Neural cell (in vitro differentiated cells): ENCODE measurements at regions not wholly inside any gene's neighbourhood (a gene's known extent, or its start where the extent isn't known, plus 50 kb on each side); places are given as distances from the start of the nearest gene placed in this dataset.

Experiments
- H2AFZ ChIP-seq: fragments of 200-600, 300-800 bp; sonication (generic), shearing (Covaris generic); 2 replicates; pipeline ENCODE4 v1.6.0; 2014; ENCODE audit warnings: low read depth, mild to moderate bottlenecking, antibody characterized with exemption, low read length, moderate library complexity
- H3F3A ChIP-seq: fragments of 200-600 bp; shearing (Covaris generic); 2 replicates; pipeline ENCODE4 v1.6.1; 2016; ENCODE audit warnings: mild to moderate bottlenecking, moderate library complexity, mixed read lengths, antibody characterized with exemption, low read length; ENCODE audit not compliant: insufficient read depth, poor library complexity, severe bottlenecking
- H3K27ac ChIP-seq: fragments of 200-600, 300-800 bp; sonication (generic), shearing (Covaris generic); 2 replicates; pipeline ENCODE4 v1.5.1; 2014; ENCODE audit warnings: mild to moderate bottlenecking, low read length, moderate library complexity
- H3K27me3 ChIP-seq: fragments of 300-800, 200-600 bp; sonication (generic), shearing (Covaris generic); 2 replicates; pipeline ENCODE4 v1.6.0; 2014; ENCODE audit warnings: mild to moderate bottlenecking, low read depth, low read length, moderate library complexity; ENCODE audit not compliant: insufficient read depth
- H3K36me3 ChIP-seq: fragments of 300-800, 200-600 bp; sonication (generic), shearing (Covaris generic); 2 replicates; pipeline ENCODE4 v1.5.1; 2014; ENCODE audit warnings: mild to moderate bottlenecking, antibody characterized with exemption, low read length, moderate library complexity; ENCODE audit not compliant: insufficient read depth
- H3K4me2 ChIP-seq: fragments of 300-800, 200-600 bp; sonication (generic), shearing (Covaris generic); 2 replicates; pipeline ENCODE4 v1.6.0; 2014; ENCODE audit warnings: mild to moderate bottlenecking, low read length
- H3K4me3 ChIP-seq: fragments of 300-800, 200-600 bp; sonication (generic), shearing (Covaris generic); 2 replicates; pipeline ENCODE4 v1.5.1; 2014; ENCODE audit warnings: mild to moderate bottlenecking, low read length, moderate library complexity
- H3K79me2 ChIP-seq: fragments of 200-600 bp; shearing (Covaris generic); replicated peaks from 2 replicates; pipeline ENCODE4 v1.6.0; 2014; ENCODE audit warnings: mild to moderate bottlenecking, low read length, moderate library complexity; ENCODE audit not compliant: insufficient read depth
- H3K9ac ChIP-seq: fragments of 300-800, 200-600 bp; sonication (generic), shearing (Covaris generic); 2 replicates; pipeline ENCODE4 v1.6.1; 2016; ENCODE audit warnings: mild to moderate bottlenecking, low read length, mixed read lengths
- H3K9me2 ChIP-seq: fragments of 200-600 bp; shearing (Covaris generic); 2 replicates; pipeline ENCODE4 v1.6.1; 2016; ENCODE audit warnings: mild to moderate bottlenecking, low read length, mixed read lengths; ENCODE audit not compliant: insufficient read depth
- H3K9me3 ChIP-seq: fragments of 200-600, 300-800 bp; sonication (generic), shearing (Covaris generic); 2 replicates; pipeline ENCODE4 v1.6.1; 2016; ENCODE audit warnings: mild to moderate bottlenecking, mixed run types, low read length, moderate library complexity, mixed read lengths
- H4K20me1 ChIP-seq: fragments of 200-600 bp; shearing (Covaris generic); 2 replicates; pipeline ENCODE4 v1.6.1; 2016; ENCODE audit warnings: mild to moderate bottlenecking, mixed run types; ENCODE audit not compliant: insufficient read depth
- CTCF ChIP-seq: fragments of 450-650 bp; IDR thresholded peaks from 2 replicates; pipeline ENCODE4 v1.5.1; 2014; ENCODE audit warnings: antibody characterized with exemption, mild to moderate bottlenecking, moderate library complexity; ENCODE audit not compliant: poor library complexity, severe bottlenecking
- EP300 ChIP-seq: fragments of 450-650 bp; conservative IDR thresholded peaks from 2 replicates; pipeline ENCODE4 v1.6.1; 2014; ENCODE audit warnings: antibody characterized with exemption, mild to moderate bottlenecking, moderate library complexity; ENCODE audit not compliant: poor library complexity, severe bottlenecking
- EZH2 ChIP-seq: fragments of 200-600, 300-800 bp; shearing (Covaris generic), sonication (generic); IDR thresholded peaks from 2 replicates; pipeline ENCODE4 v1.6.1; 2014; ENCODE audit warnings: antibody characterized with exemption, low read length, borderline replicate concordance, mild to moderate bottlenecking; ENCODE audit not compliant: insufficient read depth, poor library complexity, severe bottlenecking
- MXI1 ChIP-seq: fragments of 450-650 bp; conservative IDR thresholded peaks from 2 replicates; pipeline ENCODE4 v1.6.1; 2014; ENCODE audit warnings: antibody characterized with exemption, mild to moderate bottlenecking; ENCODE audit not compliant: poor library complexity, severe bottlenecking
- POLR2AphosphoS5 ChIP-seq: IDR thresholded peaks from 2 replicates; pipeline ENCODE4 v1.6.1; 2012
- RAD21 ChIP-seq: fragments of 450-650 bp; conservative IDR thresholded peaks from 2 replicates; pipeline ENCODE4 v1.6.1; 2014; ENCODE audit warnings: antibody characterized with exemption, mild to moderate bottlenecking, moderate library complexity
- SMC3 ChIP-seq: fragments of 450-650 bp; conservative IDR thresholded peaks from 2 replicates; pipeline ENCODE4 v1.6.1; 2014; ENCODE audit warnings: antibody characterized with exemption, mild to moderate bottlenecking, moderate library complexity; ENCODE audit not compliant: poor library complexity
- TAF1 ChIP-seq: IDR thresholded peaks from 2 replicates; pipeline ENCODE4 v1.6.1; 2012; ENCODE audit warnings: low read depth
- TF ChIP-seq, protein P1 (sequence below): IDR thresholded peaks from 2 replicates; pipeline ENCODE4 v1.6.1; 2012; ENCODE audit warnings: borderline replicate concordance

DNA sequence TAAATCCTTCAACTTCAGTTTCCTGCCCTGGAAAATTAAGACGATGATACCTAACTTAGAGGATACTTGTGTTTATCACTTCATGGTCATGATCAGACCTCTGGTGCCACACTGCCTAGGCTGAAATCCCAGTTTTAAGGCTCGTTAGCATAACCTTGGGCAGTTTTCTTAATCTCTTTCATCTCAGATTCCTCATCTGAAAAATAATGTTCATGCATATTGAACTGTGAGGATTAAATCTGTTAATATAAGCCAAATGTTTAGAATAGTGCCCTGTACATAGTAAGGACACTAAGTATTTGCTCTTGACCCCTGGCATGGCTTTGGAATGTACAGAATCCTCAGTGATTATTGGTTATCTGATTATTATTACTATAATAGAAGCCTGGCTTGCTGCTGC is 79.7 kb downstream of the OGFRL1 start:
- H3K79me2 ChIP-seq: no peaks in the 10 kb centered on the region
- H2AFZ ChIP-seq: no peak overlapping the region
- no peak overlapping the region for H3K4me3 ChIP-seq
- no peaks in the 10 kb centered on the region for H4K20me1 ChIP-seq
- no peak overlapping the region for H3K4me2 ChIP-seq
- H3K27me3 ChIP-seq: no peaks in the 10 kb centered on the region
- no peaks in the 10 kb centered on the region for H3F3A ChIP-seq
- no peaks in the 10 kb centered on the region for H3K9me2 ChIP-seq
- H3K36me3 ChIP-seq: no peaks in the 10 kb centered on the region
- H3K9ac ChIP-seq: no peak overlapping the region
- no peak overlapping the region for H3K27ac ChIP-seq
- no peaks in the 10 kb centered on the region for H3K9me3 ChIP-seq
- TF ChIP-seq RAD21 (no peak), CTCF (no peak), TAF1 (no peak), POLR2AphosphoS5 (no peak), EZH2 (no peak), EP300 (no peak), MXI1 (no peak), SMC3 (no peak)
- TF ChIP-seq, protein P1, sequence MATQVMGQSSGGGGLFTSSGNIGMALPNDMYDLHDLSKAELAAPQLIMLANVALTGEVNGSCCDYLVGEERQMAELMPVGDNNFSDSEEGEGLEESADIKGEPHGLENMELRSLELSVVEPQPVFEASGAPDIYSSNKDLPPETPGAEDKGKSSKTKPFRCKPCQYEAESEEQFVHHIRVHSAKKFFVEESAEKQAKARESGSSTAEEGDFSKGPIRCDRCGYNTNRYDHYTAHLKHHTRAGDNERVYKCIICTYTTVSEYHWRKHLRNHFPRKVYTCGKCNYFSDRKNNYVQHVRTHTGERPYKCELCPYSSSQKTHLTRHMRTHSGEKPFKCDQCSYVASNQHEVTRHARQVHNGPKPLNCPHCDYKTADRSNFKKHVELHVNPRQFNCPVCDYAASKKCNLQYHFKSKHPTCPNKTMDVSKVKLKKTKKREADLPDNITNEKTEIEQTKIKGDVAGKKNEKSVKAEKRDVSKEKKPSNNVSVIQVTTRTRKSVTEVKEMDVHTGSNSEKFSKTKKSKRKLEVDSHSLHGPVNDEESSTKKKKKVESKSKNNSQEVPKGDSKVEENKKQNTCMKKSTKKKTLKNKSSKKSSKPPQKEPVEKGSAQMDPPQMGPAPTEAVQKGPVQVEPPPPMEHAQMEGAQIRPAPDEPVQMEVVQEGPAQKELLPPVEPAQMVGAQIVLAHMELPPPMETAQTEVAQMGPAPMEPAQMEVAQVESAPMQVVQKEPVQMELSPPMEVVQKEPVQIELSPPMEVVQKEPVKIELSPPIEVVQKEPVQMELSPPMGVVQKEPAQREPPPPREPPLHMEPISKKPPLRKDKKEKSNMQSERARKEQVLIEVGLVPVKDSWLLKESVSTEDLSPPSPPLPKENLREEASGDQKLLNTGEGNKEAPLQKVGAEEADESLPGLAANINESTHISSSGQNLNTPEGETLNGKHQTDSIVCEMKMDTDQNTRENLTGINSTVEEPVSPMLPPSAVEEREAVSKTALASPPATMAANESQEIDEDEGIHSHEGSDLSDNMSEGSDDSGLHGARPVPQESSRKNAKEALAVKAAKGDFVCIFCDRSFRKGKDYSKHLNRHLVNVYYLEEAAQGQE: no peak

DNA sequence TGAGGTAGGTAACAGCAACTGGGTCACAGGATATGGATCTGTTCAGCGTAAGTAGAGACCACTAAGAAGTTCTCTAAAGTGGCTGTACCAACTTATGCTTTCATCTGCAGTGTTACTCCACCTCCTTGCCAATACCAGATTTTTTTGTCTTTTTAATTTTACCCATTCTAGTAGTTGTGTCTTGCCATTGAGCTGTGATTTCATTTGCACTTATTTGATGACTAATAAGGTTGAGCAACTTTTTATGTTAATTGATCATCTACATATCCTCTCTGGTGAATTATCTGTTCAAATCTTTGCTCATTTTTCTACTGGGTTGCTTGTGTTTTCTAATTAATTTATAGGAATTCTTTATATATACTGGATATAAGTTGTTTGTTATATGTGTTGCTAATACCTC is 82.9 kb downstream of the OGFRL1 start:
- no peaks in the 10 kb centered on the region for H3K36me3 ChIP-seq
- no peaks in the 10 kb centered on the region for H3F3A ChIP-seq
- TF ChIP-seq EP300: no peak
- TF ChIP-seq POLR2AphosphoS5: no peak

DNA sequence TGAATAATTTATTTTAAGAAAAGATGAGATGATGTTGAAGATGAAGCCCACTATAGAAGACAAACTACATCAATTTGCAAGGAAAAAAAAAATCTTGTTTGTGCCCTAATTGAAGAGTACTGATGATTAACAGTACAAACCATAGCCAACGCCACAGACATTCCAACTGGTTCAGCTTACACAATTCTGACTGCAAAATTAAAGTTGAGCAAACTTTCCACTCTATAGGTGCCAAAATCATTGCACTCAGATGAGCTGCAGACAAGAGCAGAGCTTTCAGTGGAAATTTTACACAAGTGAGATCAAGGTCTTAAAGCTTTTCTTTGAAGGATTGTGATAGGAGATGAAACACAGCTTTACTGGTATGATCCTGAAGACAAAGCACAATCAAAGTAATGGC is 85.3 kb downstream of the OGFRL1 start:
- no peaks in the 10 kb centered on the region for H3K36me3 ChIP-seq
- H3K4me2 ChIP-seq: no peak overlapping the region
- H2AFZ ChIP-seq: no peak overlapping the region
- H3F3A ChIP-seq: no peaks in the 10 kb centered on the region
- no peaks in the 10 kb centered on the region for H3K79me2 ChIP-seq
- H3K9ac ChIP-seq: no peak overlapping the region
- H4K20me1 ChIP-seq: no peaks in the 10 kb centered on the region
- H3K27ac ChIP-seq: no peak overlapping the region
- H3K9me3 ChIP-seq: no peaks in the 10 kb centered on the region
- H3K9me2 ChIP-seq: no peaks in the 10 kb centered on the region
- H3K27me3 ChIP-seq: no peaks in the 10 kb centered on the region
- no peak for TF ChIP-seq SMC3
- TF ChIP-seq RAD21: no peak
- TF ChIP-seq POLR2AphosphoS5: no peak
- TF ChIP-seq, protein P1: no peak
- TF ChIP-seq EZH2: no peak
- TF ChIP-seq TAF1: no peak
- TF ChIP-seq CTCF: no peak
- no peak for TF ChIP-seq MXI1
- TF ChIP-seq EP300: no peak
- H3K4me3 ChIP-seq: no peak overlapping the region

More for the DNA sequence above, 82.9 kb downstream of the OGFRL1 start:
- Histone ChIP-seq H3K27me3 (no peaks in the 10 kb centered on the region), H3K9ac (no peak overlapping the region), H4K20me1 (no peaks in the 10 kb centered on the region), H3K79me2 (no peaks in the 10 kb centered on the region), H2AFZ (no peak overlapping the region), H3K4me2 (no peak overlapping the region), H3K27ac (no peak overlapping the region), H3K9me3 (no peaks in the 10 kb centered on the region), H3K9me2 (no peaks in the 10 kb centered on the region), H3K4me3 (no peak overlapping the region)
